GM19035 (cell line): ENCODE measurements at regions not wholly inside any gene's neighbourhood (a gene's known extent, or its start where the extent isn't known, plus 50 kb on each side); places are given as distances from the start of the nearest gene placed in this dataset.
"Not testable (repeated sequence)": the region's sequence is repeated elsewhere in the genome, so short reads cannot be mapped to it uniquely, and the experiment has no call there.

Experiments used
- ATAC-seq: cut with Tn5 transposase; IDR thresholded peaks from one replicate; pipeline ENCODE4 v1.9.1; 2021; ENCODE audit not compliant: unreplicated experiment

GRCh38 chr4:13678186-13678924, 50.8 kb upstream of the BOD1L1 start:
- no peak for ATAC-seq

GRCh38 chr4:13681570-13681969, 54.0 kb upstream of the BOD1L1 start:
- no peak for ATAC-seq

- no peak for ATAC-seq
Observed at GRCh38 chr4:13694256-13694655, 66.7 kb upstream of the BOD1L1 start.

- no peak for ATAC-seq
Observed at GRCh38 chr4:13698296-13698695, 70.8 kb upstream of the BOD1L1 start.

DNA sequence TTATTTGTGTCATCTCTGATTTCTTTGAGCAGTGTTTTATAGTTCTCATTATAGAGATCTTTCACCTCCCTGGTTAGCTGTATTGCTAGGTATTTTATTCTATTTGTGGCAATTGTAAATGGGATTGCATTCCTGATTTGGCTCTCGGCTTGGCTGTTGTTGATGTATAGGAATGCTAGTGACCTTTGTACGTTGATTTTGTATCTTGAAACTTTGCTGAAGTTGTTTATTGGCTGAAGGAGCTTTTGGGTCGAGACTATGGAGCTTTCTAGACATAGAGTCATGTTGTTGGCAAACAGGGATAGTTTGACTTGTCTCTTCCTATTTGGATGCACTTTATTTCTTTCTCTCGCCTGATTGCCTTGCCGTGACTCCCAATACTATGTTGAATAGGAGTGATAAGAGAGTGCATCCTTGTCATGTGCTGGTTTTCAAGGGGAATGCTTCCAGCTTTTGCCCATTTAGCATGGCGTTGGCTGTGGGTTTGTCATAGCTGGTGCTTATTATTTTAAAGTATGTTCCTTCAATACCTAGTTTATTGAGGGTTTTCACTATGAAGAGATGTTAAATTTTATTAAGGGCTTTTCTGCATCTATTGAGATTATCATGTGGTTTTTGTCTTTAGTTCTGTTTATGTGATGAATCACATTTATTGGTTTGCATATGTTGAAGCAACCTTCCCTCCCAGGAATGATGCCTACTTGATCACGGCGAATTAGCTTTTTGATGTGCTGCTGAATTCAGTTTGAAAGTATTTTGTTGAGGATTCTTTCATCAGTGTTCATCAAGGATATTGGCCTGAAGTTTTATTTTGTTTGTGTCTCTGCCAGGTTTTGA, 72.7 kb upstream of the BOD1L1 start:
- ATAC-seq = no peak

DNA sequence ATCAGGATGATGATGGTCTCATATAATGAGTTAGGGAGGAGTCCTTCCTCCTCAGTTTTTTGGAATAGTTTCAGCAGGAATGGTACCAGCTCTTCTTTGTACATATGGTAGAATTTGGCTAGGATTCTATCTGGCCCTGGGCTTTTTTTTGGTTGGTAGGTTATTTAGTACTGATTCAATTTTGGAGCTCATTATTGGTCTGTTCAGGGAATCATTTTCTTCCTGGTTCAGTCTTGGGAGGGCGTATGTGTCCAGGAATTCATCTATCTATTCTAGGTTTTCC, 73.3 kb upstream of the BOD1L1 start:
- ATAC-seq = not testable (repeated sequence)

- ATAC-seq = no peak
Observed at GRCh38 chr4:13701937-13702446, 74.5 kb upstream of the BOD1L1 start.

GRCh38 chr4:13703096-13703495, 75.6 kb upstream of the BOD1L1 start:
- ATAC-seq = no peak

DNA sequence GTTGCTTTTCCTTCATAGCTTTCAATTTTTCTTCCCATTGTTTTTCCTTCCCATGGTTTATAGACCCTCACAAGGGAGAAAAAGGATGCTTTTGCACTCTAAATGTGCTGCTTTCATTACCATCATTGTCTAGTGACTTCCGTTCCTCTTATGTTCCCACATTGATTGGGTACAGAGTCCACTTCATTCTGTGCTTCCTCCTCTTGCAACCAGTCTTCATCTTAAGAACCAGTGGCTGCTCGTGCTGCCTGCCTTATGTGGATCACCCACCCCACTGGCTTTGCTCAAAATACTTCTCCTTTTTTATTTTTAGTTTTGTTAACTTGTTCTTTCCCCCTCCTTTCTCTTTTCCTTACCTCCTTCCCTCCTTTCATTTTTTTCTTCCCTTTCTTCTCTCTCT, 76.5 kb upstream of the BOD1L1 start:
- no peak for ATAC-seq

- ATAC-seq = no peak
Observed at GRCh38 chr4:13704761-13705160, 77.2 kb upstream of the BOD1L1 start.

GRCh38 chr4:13705521-13706041, 78.1 kb upstream of the BOD1L1 start:
- ATAC-seq = no peak

- ATAC-seq = no peak
Observed at GRCh38 chr4:13706120-13706519, 78.6 kb upstream of the BOD1L1 start.

DNA sequence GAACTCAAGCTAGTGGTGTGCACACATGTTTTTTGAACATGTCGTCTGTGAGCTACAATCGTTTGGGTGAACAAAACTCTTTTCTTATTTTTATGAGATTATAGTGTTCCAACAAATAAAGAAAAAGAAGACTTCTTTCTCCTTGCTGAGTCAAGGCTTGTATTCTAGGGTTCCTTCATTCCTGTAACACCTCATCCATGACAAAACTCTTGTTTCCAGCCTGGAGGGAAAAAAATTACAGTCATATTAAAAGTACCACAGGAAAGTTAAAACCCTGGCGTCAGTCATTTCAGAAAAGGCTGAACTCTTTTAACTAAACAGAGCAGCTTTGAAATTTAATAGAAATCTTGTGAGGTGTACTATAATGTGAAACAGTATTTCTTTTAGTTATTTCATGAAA, 79.2 kb upstream of the BOD1L1 start:
- ATAC-seq = no peak

GRCh38 chr4:13710246-13710885, 82.8 kb upstream of the BOD1L1 start:
- ATAC-seq = no peak

- no peak for ATAC-seq
Observed at GRCh38 chr4:13711233-13711785, 83.8 kb upstream of the BOD1L1 start.

DNA sequence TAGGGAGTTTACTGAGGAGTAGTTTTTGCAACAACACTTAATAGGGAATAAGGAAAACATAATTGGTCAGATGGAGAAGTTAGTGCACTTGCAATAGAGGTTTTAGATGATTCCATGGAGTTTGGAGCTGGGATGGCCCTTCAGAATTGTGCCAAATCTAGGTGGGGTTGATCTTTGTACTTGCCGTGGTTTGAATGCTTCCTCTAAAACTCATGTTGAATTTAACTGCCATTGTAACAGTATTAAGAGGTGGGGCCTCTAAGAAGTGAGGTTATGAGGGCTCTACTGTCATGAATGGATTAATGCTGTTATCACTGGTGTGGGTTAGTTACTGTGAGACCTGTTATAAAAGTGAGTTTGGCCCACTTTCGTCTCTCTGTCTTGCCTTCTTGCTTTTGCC, 94.4 kb upstream of the BOD1L1 start:
- no peak for ATAC-seq

DNA sequence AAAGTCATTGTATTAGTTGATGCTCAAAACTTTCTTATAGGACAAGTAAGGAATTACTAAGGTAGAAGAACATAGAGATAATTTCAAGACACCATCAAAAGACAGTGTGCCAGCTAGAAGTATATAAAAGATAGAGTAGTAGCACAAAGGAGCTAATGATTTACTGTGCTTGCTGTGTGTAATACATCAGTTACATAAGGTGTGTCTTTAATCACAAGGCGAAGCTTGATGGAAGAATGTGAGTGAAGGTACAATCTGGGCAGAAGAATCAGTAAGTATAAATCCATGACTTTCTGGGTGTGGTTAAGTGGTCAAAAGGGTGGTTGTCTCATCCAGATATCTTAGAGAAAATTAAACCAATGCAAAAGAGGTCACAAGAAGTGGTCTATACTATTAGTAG, 95.1 kb upstream of the BOD1L1 start:
- ATAC-seq = no peak

DNA sequence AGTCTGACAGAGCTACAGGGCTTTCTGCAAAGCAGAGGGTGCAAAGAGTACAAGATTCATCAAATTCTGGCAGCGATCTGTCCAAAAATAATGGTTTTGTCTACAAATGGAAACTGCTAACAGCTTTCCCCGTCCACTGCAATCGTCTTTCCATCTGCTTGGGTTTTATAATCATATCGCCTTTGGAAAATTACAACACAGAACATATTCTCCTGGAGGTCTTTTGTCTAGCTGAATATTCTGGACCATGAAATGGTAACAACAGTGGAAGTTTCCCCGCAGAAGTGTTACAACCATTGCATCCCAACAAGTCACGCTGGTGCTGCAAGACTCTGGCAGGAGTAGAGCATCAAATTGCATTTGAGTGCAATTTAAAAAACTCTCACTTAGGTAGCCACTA, 101.2 kb upstream of the BOD1L1 start:
- ATAC-seq = no peak

- no peak for ATAC-seq
Observed at GRCh38 chr4:13731019-13731418, 103.5 kb upstream of the BOD1L1 start.

DNA sequence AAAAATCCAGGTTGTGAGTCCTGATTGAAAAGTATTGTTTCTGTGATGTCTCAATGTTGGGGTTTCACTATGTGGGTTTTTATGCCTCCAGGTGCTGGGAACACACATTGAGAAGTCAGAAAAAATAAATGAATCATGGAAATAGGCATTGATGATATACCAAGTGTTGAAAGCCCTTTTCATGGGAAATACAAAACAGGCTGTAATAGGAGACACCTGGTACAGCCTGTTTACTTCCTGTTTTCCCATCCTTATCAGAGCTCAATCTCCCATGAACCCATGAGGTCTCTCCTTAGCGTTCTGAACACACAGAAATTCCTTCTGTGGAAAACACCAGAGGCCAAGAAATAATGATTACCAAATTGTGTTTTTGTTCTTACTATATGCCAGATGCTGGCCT, 106.3 kb upstream of the BOD1L1 start:
- ATAC-seq = no peak

DNA sequence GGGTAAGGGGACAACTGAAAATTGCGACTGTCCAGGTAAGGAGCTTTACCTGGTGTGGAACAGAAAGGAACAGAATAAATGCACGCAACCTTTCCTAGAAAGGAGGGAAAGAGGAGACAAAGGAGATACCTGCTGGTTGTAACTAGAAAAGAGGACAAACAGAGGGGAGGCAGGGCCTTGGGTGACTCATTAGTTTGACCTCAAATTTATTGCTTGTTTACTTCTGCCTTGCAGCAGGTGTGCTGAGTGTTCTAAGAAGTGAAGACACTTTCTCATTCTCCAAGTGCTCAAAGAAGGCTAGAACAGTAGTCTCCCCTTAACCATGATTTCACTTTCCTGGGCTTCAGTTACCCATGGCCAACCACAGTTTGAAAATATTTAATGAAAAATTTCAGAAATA, 123.1 kb upstream of the BOD1L1 start:
- no peak for ATAC-seq
